ENCODE measurements at regions not wholly inside any gene's neighbourhood (a gene's known extent, or its start where the extent isn't known, plus 50 kb on each side); places are given as distances from the start of the nearest gene placed in this dataset.
"Not testable (repeated sequence)": the region's sequence is repeated elsewhere in the genome, so short reads cannot be mapped to it uniquely, and the experiment has no call there.

- DNase-seq (ENCODE audit: low spot score) = not testable (repeated sequence)
These were observed 75.6 kb downstream of the MRPL39 start for GRCh38 chr21:25531538-25532250.

DNA sequence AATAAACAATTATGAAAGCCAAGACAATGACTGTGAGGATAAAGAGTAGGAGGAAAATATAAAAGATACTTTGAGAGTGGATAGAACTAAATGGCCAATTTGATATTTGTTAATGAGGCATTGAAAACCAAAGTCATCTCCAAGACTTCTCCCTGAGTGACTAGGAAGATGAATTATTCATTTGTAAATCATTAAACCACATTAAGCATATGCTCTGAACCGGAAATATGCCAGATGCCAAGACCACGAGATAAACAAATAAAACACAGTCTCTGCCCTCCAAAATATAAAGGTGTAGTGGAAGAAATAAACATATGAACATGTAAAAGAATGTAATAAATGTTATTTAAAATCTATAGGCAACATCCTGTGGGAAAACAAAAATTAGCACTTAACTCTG, 78.8 kb downstream of the MRPL39 start:
- no peak for ATAC-seq
- intact Hi-C loops (cut with DNase I) = no loop called here
- no peak for DNase-seq (ENCODE audit: low spot score)

More at GRCh38 chr21:25531538-25532250, 75.6 kb downstream of the MRPL39 start:
- intact Hi-C loops (cut with DNase I); ATAC-seq: not testable (repeated sequence)

DNA sequence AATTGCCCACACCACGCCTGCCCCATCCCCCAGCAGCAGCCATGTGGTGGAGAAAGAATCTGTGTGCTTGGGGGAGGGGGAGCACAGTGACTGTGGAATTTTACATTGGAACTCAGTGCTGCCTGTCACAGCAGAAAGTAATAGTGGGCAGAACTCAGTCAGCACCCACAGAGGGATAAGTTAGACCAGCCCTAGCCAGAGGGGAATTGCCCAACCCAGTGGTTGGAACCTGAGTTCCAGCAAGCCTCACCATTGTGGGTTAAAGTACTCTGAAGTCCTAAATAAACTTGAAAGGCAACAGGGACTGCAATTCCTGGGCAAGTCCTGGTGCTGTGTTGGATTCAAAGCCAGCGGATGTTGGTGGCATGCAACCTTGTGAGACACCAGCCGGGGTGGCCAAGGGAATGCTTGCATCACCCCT, 88.8 kb downstream of the MRPL39 start:
- DNase-seq (ENCODE audit: low spot score) (no peak), ATAC-seq (no peak)
- intact Hi-C loops (cut with DNase I) = no loop called here

DNA sequence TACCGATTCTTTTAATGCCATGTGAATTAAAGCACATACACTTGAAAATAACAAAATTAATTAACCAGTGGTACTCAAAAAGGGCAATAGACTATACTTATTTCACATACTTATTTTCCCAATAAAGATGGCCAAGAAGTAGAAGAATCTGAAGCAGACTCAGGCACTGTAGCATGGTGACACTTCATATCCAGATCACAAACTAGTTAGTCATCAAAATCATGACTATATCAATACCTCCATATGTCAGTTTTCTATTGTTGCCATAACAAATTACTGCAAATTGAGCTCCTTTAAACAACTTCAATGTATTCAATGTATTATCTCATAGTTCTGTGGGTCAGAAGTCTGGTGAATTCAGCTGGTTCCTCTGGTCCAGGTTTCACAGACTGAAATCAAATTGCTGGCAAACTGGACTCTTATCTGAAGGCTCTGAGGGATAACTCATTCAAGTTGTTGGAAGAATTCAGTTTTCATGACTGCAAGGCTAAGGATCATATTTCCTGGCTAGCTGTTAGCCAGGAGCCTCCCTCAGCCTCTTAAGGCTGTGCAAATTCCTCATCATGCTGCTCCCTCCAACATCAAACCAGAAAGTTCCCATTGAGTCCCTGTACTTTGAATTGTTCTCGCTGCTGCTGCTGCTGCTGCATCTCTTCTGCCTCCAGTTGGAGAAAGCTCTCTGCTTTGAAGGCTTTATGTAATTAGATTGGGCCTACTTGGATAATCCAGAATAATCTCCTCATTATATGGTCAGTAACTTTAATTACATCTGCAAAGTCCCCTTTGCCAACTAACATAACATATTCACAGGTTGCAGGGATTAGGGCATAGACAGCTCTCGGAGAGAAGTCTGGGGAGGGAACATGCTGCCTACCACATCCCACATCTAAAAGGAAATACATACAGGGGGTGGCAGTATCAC, 91.5 kb downstream of the MRPL39 start:
- intact Hi-C loops (cut with DNase I) = no loop called here
- ATAC-seq = no peak
- no peak for DNase-seq (ENCODE audit: low spot score)

GRCh38 chr21:25513810-25514209, 93.5 kb downstream of the MRPL39 start:
- ATAC-seq (no peak), DNase-seq (ENCODE audit: low spot score) (no peak)
- intact Hi-C loops (cut with DNase I) = no loop called here

GRCh38 chr21:25512095-25513081, 94.9 kb downstream of the MRPL39 start:
- DNase-seq (ENCODE audit: low spot score) = peak; percentile 57
- ATAC-seq = no peak
- intact Hi-C loops (cut with DNase I) = no loop called here

GRCh38 chr21:25509862-25510261, 97.4 kb downstream of the MRPL39 start:
- ATAC-seq = no peak
- intact Hi-C loops (cut with DNase I) = no loop called here

DNA sequence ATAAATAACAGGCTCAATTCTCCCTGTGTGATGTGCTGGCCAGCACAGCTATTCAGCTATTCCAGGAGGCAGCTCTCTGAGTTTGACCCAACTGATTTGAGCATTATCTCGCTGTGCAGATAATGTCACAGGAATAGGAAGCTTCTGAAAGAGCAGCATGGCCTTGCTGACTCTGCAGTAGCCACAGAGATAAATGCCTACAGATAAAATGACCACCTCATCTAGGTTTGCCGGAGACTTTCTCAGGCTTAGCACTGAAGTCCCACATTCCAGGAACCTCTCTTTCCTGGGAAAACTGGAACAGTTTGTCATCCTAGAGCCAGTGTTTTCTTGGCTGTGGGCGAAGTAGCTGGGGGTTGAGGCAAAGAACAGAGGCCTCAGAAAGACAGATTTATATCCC, 98.9 kb downstream of the MRPL39 start:
- ATAC-seq (no peak), DNase-seq (ENCODE audit: low spot score) (no peak)
- intact Hi-C loops (cut with DNase I) = no loop called here

More at GRCh38 chr21:25509862-25510261, 97.4 kb downstream of the MRPL39 start:
- DNase-seq (ENCODE audit: low spot score) = no peak

- intact Hi-C loops (cut with DNase I) = no loop called here
- ATAC-seq (no peak), DNase-seq (ENCODE audit: low spot score) (no peak)
These were observed 99.8 kb downstream of the MRPL39 start for GRCh38 chr21:25507522-25507921.

DNA sequence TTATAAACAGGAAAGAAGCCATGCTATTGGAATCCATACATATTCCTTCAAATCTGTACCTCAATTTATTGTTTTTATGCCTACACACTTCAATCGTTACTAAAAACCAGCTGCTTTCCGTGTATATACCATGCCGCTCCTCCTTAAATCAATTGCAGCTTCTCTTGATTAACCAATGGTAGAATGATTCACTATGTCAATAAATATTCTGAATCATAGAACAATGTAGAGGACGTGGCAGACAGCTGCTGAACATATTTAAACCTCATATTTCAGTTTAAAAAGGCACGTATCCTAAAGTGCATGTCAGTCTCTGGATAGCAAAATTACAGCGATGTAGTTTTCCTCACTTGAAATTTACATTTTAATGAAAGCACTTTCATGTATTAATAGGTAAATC, 100.4 kb downstream of the MRPL39 start:
- ATAC-seq (no peak), DNase-seq (ENCODE audit: low spot score) (no peak)
- intact Hi-C loops (cut with DNase I) = no loop called here

- intact Hi-C loops (cut with DNase I) = no loop called here
- DNase-seq (ENCODE audit: low spot score) (no peak), ATAC-seq (no peak)
These were observed 101.0 kb downstream of the MRPL39 start for GRCh38 chr21:25506261-25506660.

DNA sequence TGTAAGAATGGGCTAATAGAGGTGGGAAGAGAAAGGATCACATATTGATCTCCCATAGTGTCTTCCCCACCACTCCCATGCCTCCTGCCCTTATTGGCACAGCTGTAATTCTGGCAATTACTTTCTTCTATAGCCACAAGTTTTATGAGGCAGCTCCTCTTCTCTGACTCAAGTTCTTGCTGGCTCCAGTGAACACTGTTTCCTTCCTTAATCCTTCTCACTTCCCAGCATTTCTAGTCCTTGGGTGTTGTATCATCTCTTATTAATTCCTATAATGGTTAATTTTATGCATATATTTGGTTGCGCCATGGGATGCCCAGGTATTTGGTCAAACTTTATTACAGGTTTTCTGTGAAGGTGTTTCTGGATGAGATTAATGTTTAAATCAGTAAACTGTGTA, 103.3 kb downstream of the MRPL39 start:
- DNase-seq (ENCODE audit: low spot score) (no peak), ATAC-seq (no peak)
- intact Hi-C loops (cut with DNase I) = no loop called here

DNA sequence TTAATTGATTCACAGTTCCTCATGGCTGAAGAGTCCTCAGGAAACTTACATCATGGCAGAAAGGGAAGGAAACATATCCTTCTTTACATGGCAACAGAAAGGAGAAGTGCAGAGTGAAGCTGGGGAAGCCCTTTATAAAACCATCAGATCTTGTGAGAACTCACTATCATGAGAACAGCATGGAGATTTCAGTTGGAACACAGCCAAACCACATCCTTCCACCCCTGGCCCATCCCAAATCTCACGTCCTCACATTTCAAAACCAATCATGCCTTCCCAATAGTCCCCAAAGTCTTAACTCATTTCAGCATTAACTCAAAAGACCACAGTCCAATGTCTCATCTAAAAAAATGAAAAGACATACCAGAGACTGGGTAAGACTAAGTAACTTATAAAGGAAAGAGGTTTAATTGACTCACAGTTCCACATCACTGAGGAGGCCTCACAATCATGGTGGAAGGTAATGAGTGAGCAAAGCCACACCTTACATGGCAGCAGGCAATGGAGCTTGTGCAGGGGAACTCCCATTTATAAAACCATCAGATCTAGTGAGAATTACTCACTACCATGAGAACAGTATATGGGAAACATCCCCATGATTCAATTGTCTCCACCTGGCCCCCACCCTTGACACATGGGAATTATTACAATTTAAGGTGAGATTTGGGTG, 105.2 kb downstream of the MRPL39 start:
- ATAC-seq (peak; percentile 15), DNase-seq (ENCODE audit: low spot score) (no peak)
- intact Hi-C loops (cut with DNase I) = no loop called here

DNA sequence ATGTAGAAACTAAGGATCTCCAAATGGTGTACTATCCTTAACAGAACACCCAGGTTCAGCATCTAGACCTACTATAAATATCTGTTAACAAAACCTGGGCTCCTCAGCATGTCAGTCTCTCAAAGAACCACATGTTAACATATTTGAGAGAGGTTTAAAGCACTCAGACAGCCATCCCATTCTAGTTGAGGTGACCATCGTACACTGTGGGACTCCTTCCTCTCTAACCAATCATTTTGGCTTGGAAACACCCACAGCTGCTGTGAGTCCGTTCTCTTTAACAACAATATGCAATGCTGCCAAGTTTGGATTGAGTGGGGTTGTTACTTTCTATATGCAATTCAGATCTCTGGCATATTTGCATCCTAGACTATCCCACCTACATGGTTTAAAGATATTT, 105.8 kb downstream of the MRPL39 start:
- intact Hi-C loops (cut with DNase I) = no loop called here
- ATAC-seq = no peak
- no peak for DNase-seq (ENCODE audit: low spot score)

- intact Hi-C loops (cut with DNase I) = no loop called here
- no peak for ATAC-seq
- no peak for DNase-seq (ENCODE audit: low spot score)
These were observed 106.7 kb downstream of the MRPL39 start for GRCh38 chr21:25500598-25500997.

DNA sequence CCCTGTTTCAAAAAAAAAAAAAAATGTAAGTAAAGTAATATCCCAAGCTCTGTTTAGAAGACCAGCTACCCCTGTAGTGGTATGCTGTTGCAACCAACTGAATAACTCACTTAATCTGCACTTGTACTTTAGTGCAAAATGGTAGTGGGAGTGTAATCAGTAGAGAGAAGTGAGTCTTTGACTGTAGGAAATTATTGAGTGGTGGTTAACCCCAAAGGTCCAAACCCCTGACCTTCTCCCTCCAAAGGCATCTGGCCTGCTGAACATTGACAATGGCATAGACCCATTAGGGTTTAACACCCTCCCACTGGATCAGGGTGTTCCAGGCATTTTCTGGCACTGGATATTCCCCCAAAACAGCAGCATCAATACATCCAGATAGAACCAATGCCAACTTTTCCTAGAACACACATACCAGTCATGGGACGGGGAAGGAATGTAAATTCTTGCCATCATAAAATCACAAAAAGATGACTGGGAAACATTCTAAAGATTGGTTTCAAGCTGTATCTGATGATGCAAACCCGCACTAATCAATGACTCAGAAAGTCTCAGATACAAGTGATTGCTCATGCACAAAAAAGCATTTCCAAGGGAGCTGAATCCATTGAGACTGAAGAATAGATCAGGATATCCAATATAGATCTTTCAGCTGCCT, 110.3 kb downstream of the MRPL39 start:
- DNase-seq (ENCODE audit: low spot score) (no peak), ATAC-seq (no peak)
- intact Hi-C loops (cut with DNase I) = no loop called here

- no peak for ATAC-seq
These were observed 112.5 kb downstream of the MRPL39 start for GRCh38 chr21:25494804-25495203.

GRCh38 chr21:25493722-25494121, 113.6 kb downstream of the MRPL39 start:
- intact Hi-C loops (cut with DNase I) = no loop called here
- ATAC-seq (no peak), DNase-seq (ENCODE audit: low spot score) (no peak)

More at GRCh38 chr21:25494804-25495203, 112.5 kb downstream of the MRPL39 start:
- no peak for DNase-seq (ENCODE audit: low spot score)
- intact Hi-C loops (cut with DNase I) = no loop called here
